HG03103 (cell line): ENCODE measurements at regions not wholly inside any gene's neighbourhood (a gene's known extent, or its start where the extent isn't known, plus 50 kb on each side); places are given as distances from the start of the nearest gene placed in this dataset.

Source experiments
- ATAC-seq: cut with Tn5 transposase; IDR thresholded peaks from one replicate; pipeline ENCODE4 v1.9.1; 2021; ENCODE audit warnings: low read depth; ENCODE audit not compliant: unreplicated experiment

DNA sequence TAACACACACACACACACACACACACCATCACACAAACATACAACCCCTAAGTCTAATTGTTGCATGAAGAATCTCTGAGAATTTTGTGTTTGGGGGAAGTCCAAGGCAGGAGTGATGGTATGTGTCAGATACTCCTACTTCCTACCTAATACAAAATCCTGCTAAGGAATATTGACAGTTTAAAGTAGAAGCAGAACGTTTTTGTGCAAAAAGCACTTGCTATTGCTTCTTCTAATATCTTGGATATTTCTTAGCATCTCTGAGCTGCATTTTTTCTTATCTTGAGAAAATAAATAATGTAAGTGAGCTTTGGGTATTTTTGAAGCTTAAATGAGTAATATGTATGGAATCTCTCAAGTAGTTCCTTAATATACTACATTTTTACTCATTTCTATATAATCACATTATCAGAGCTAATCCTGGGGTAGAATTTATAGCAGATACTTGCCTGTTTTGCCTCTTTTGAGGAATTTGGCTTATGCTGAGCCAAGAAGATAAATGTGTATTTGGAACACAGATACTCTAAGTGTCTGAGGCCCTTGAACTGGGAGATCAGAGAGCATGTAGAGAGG is 212.3 kb downstream of the DKK1 start:
- ATAC-seq: no peak

- ATAC-seq: no peak
These were observed 218.7 kb downstream of the DKK1 start for GRCh38 chr10:52532650-52533290.

- ATAC-seq: no peak
These were observed 219.9 kb downstream of the DKK1 start for GRCh38 chr10:52533986-52534385.

DNA sequence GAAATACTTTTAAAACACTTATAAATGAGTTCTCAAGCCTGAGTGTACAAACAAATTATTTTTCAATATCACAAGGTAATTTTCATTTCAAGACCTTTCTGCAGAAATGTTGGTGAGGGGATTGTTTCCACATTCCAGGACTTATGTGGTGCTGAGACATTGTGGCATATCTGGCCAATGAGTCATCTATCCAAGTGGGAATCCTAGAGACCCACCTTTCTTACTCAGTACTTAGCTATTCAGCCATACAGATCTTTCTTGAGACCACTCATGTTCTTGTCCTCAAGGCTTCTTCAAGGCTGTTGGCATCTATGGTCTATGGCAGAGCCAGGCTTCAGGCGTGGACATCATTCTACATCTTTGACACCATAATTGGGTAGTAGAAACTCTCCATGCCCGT is 225.4 kb downstream of the DKK1 start:
- no peak for ATAC-seq

GRCh38 chr10:52540479-52540984 is 226.5 kb downstream of the DKK1 start:
- no peak for ATAC-seq

GRCh38 chr10:52541006-52541473 is 227.0 kb downstream of the DKK1 start:
- ATAC-seq: no peak

DNA sequence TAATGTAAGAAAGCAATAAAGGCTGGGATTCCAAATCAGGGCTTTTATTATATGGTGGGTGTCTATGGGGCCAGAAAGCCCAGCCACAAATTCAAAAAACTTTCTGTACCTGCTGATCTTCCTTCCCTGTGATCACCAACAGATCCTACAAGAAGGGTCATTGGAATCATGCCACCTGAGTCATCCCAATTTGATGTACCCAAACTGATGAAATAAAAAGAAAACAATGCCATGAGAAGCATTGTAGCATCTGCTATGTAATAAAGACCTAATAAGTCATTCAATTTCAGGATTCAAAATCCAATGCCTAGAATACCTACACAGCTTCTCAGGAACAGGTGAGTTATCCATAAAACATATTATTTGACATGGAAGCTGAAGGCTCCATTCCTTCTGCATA is 228.8 kb downstream of the DKK1 start:
- no peak for ATAC-seq

GRCh38 chr10:52551046-52551445 is 221.5 kb downstream of the MBL2 start:
- no peak for ATAC-seq

- ATAC-seq: no peak
These were observed 214.5 kb downstream of the MBL2 start for GRCh38 chr10:52558090-52558489.

DNA sequence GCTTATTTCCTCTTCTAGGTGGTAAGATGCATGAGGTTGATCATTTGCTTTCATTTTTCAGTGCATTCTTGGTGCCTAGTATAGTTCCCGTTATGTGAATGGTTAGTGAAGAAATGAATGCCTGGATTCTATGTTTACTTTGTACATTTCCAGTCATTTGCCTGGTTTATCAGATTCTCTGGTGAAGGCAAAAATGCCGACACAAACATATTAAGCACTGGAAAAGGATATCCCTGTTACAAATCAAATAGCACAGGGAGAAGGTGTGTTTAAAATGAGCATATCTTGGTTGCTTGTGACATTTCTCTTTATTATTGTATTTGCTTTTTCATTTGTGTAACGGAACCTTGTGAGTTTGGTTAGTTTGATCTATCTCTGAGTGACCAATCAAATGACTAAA is 211.3 kb downstream of the MBL2 start:
- ATAC-seq: no peak

GRCh38 chr10:52563360-52563759 is 209.2 kb downstream of the MBL2 start:
- ATAC-seq: no peak

- no peak for ATAC-seq
These were observed 205.9 kb downstream of the MBL2 start for GRCh38 chr10:52566471-52567246.

DNA sequence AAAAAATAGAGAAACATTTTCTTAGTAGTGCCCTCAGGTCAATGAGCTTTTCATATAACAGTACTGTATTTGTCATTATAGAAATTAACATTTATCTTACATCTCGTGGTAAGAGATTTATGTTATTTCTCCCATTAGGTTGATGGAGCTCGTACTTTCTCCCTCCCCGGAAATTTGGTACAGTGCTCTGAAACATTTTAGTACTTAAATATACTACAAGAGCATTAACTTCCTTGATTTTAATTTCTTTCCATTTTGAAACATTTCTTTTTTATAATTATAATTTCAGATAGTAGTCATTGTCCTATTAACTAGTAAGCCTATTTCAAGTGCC is 205.4 kb downstream of the MBL2 start:
- no peak for ATAC-seq

- no peak for ATAC-seq
These were observed 204.3 kb downstream of the MBL2 start for GRCh38 chr10:52568309-52568708.

- ATAC-seq: no peak
These were observed 202.1 kb downstream of the MBL2 start for GRCh38 chr10:52570490-52570889.

DNA sequence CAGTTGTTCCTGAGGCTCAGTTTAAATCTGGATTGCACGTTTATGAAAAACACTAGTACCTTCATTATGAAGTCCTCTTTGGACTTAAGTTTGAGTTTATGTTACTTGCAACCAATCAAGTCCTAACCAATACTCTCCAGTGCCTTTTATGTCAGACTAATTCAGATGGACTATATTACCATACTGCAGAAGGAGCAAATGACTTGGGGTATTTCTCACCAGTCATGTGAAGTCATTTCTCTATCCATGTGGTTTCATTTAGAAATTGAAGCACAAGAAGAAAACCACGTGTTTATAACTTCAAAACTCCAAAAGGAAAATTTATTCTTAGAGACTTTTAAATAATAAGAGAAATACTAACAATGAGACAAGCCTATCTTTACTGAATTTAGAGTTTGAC is 201.6 kb downstream of the MBL2 start:
- ATAC-seq: no peak

GRCh38 chr10:52571516-52572182 is 200.9 kb downstream of the MBL2 start:
- no peak for ATAC-seq

GRCh38 chr10:52573347-52573746 is 199.2 kb downstream of the MBL2 start:
- ATAC-seq: no peak

GRCh38 chr10:52574697-52575096 is 197.9 kb downstream of the MBL2 start:
- ATAC-seq: no peak

GRCh38 chr10:52577047-52577446 is 195.5 kb downstream of the MBL2 start:
- no peak for ATAC-seq

DNA sequence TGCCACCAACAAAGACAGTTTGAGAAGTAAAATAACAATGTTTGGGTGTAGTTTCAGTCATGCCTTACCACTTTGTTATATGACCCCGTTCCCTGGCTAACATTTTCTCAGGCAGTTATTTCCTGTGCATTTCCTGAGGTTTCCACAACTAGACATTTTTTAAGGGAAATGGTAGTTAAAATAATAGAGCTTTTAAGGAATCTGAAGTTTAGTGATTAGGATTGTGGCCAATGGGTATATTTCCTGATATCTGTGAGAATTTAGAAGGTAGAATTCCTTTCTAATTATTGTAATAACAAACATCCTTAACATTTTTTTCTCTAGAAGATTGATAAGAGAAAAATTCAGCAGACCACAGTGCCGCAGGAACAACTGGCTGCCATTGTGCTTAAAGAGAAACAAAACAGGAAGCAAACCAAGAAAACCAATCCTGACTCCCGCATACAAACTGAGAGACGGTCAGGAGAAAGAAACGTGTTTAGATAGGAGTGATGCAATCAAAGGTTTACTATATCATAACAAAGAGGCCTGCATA is 193.6 kb downstream of the MBL2 start:
- no peak for ATAC-seq
